ENCODE measurements at regions not wholly inside any gene's neighbourhood (a gene's known extent, or its start where the extent isn't known, plus 50 kb on each side); places are given as distances from the start of the nearest gene placed in this dataset.
"Not testable (repeated sequence)": the region's sequence is repeated elsewhere in the genome, so short reads cannot be mapped to it uniquely, and the experiment has no call there.

GRCh38 chrX:786441-786881 is 155.9 kb downstream of the SHOX start:
- DNase-seq: no peak

- DNase-seq: no peak
Measured at GRCh38 chrX:784829-785228, 154.2 kb downstream of the SHOX start.

- DNase-seq: no peak
Measured at GRCh38 chrX:781224-782204, 150.9 kb downstream of the SHOX start.

GRCh38 chrX:776529-777230 is 146.1 kb downstream of the SHOX start:
- DNase-seq: no peak

GRCh38 chrX:776061-776460 is 145.5 kb downstream of the SHOX start:
- DNase-seq: no peak

- no peak for DNase-seq
Measured at GRCh38 chrX:774536-774935, 143.9 kb downstream of the SHOX start.

- no peak for DNase-seq
Measured at GRCh38 chrX:773292-774025, 142.9 kb downstream of the SHOX start.

GRCh38 chrX:771536-771935 is 140.9 kb downstream of the SHOX start:
- no peak for DNase-seq

GRCh38 chrX:769796-770195 is 139.2 kb downstream of the SHOX start:
- no peak for DNase-seq

- DNase-seq: no peak
Measured at GRCh38 chrX:768596-768995, 138.0 kb downstream of the SHOX start.

GRCh38 chrX:758917-759316 is 128.3 kb downstream of the SHOX start:
- no peak for DNase-seq

- no peak for DNase-seq
Measured at GRCh38 chrX:750812-751211, 120.2 kb downstream of the SHOX start.

- DNase-seq: no peak
Measured at GRCh38 chrX:750263-750662, 119.7 kb downstream of the SHOX start.

- DNase-seq: no peak
Measured at GRCh38 chrX:747176-747575, 116.6 kb downstream of the SHOX start.

GRCh38 chrX:739611-740010 is 109.0 kb downstream of the SHOX start:
- no peak for DNase-seq

GRCh38 chrX:737021-737420 is 106.4 kb downstream of the SHOX start:
- DNase-seq: not testable (repeated sequence)

- DNase-seq: no peak
Measured at GRCh38 chrX:734362-734761, 103.8 kb downstream of the SHOX start.

GRCh38 chrX:733961-734360 is 103.4 kb downstream of the SHOX start:
- no peak for DNase-seq

- no peak for DNase-seq
Measured at GRCh38 chrX:729583-730409, 99.2 kb downstream of the SHOX start.

GRCh38 chrX:729101-729500 is 98.5 kb downstream of the SHOX start:
- not testable (repeated sequence) for DNase-seq

GRCh38 chrX:728639-729038 is 98.0 kb downstream of the SHOX start:
- not testable (repeated sequence) for DNase-seq

Measured in NCI-H1105 (cell line).